ENCODE measurements at regions not wholly inside any gene's neighbourhood (a gene's known extent, or its start where the extent isn't known, plus 50 kb on each side); places are given as distances from the start of the nearest gene placed in this dataset.

- TF ChIP-seq, protein P1, sequence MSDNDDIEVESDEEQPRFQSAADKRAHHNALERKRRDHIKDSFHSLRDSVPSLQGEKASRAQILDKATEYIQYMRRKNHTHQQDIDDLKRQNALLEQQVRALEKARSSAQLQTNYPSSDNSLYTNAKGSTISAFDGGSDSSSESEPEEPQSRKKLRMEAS (IDR thresholded peaks at IDR 0.05), result no peak
- no peak for TF ChIP-seq EP300 (IDR thresholded peaks at IDR 0.05; ENCODE audit: borderline replicate concordance)
Observed at GRCh38 chr2:196356332-196356731, 185.0 kb upstream of the STK17B start.
